ENCODE measurements at regions not wholly inside any gene's neighbourhood (a gene's known extent, or its start where the extent isn't known, plus 50 kb on each side); places are given as distances from the start of the nearest gene placed in this dataset.
A peak's percentile ranks its signal among the peaks of the same experiment; 100 is the strongest.
"Not testable (repeated sequence)": the region's sequence is repeated elsewhere in the genome, so short reads cannot be mapped to it uniquely, and the experiment has no call there.

DNA sequence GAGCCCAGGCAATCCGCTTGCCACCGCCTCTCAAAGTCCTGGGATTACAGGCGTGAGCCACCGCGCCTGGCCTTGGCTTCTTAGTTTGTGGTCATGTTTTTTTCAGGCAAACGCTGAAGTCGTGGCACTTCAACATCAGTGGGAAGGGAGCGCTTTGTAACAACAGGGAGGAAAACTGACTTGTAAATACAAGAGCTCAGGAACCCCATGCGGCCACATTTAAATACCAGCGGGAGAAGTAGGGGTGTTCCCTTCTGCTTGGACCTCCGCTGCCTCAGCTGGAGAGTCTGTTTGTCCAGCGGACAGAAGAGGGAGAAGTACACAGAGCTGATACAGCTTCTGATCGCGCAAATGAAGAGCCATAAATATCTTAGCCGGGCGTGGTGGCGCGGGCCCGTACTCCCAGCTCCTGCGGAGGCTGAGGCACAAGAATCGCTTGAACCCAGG, 108.7 kb upstream of the KMT2C start:
- no peak overlapping the region for H3K4me3 Mint-ChIP-seq (ENCODE audit: unreplicated experiment)
- no peak overlapping the region for H3K27ac Mint-ChIP-seq (ENCODE audit: low read depth, unreplicated experiment)

DNA sequence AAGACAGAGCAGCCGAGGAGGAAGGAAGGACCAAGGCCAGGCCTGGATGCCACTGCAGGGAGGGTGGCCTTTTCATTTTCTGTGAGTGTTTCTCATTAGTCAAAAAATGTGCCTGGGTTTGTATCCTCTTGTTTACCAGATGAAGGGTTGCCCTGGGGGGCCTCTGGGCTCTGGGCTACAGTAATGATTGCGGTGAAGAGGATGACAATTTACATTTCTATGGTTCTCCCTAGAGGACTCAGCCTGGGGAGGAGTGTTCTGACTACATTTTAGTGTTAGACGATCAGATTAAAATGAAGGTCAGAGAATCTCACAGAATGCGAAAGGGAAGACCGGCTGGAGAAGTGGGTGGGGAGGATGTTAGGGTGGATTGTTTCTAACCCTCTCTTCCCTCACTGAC, 108.0 kb upstream of the KMT2C start:
- TF ChIP-seq, protein P1, sequence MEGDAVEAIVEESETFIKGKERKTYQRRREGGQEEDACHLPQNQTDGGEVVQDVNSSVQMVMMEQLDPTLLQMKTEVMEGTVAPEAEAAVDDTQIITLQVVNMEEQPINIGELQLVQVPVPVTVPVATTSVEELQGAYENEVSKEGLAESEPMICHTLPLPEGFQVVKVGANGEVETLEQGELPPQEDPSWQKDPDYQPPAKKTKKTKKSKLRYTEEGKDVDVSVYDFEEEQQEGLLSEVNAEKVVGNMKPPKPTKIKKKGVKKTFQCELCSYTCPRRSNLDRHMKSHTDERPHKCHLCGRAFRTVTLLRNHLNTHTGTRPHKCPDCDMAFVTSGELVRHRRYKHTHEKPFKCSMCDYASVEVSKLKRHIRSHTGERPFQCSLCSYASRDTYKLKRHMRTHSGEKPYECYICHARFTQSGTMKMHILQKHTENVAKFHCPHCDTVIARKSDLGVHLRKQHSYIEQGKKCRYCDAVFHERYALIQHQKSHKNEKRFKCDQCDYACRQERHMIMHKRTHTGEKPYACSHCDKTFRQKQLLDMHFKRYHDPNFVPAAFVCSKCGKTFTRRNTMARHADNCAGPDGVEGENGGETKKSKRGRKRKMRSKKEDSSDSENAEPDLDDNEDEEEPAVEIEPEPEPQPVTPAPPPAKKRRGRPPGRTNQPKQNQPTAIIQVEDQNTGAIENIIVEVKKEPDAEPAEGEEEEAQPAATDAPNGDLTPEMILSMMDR (IDR thresholded peaks at IDR 0.05; ENCODE audit: unreplicated experiment) = no peak

More for the DNA sequence above, 108.7 kb upstream of the KMT2C start:
- ChIA-PET CTCF (interaction anchor here (0.7 kb wide), 1 partner anchor 208 kb away, joined by 3 read pairs; no protein-coding TSS in a partner anchor), POLR2A (no interaction called here)
- DNase-seq (ENCODE audit: unreplicated experiment) = no peak
- intact Hi-C loops (cut with micrococcal nuclease) = no loop called here
- Mint-ChIP-seq H3K4me1 (ENCODE audit: insufficient read depth, unreplicated experiment) (no peaks in the 10 kb centered on the region), H3K36me3 (ENCODE audit: insufficient read depth, unreplicated experiment) (no peaks in the 10 kb centered on the region), H3K27me3 (ENCODE audit: insufficient read depth, unreplicated experiment) (no peaks in the 10 kb centered on the region), H3K9me3 (ENCODE audit: unreplicated experiment) (no peaks in the 10 kb centered on the region)
- no TSS peak for BruUV-seq (replicated peaks)
- TF ChIP-seq, protein P1 (IDR thresholded peaks at IDR 0.05; ENCODE audit: unreplicated experiment) = no peak

DNA sequence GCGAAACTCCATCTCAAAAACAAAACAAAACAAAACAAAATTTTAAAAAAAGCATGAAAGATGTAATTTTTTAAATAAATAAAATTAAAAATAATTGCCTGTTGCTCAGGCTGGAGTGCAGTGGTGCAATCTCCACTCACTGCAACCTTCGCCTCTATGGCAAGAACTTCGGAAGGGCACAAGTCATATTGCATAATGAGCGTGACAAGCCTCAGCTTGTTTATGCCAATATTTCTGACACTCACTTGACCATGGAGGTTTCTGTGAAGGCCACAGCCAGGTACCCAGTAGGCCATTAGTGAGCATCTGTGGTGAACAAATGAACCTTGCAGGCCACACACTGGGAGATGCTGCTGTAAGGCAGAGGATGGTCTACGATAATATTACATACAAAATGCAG, 106.1 kb upstream of the KMT2C start:
- peak; percentile 56 for DNase-seq (ENCODE audit: unreplicated experiment)
- ChIA-PET CTCF (interaction anchor here (0.6 to 0.7 kb wide), 3 partner anchors 18 to 200 kb away, joined by 3 read pairs; no protein-coding TSS in a partner anchor), POLR2A (no interaction called here)
- H3K4me1 Mint-ChIP-seq (ENCODE audit: insufficient read depth, unreplicated experiment) = no peaks in the 10 kb centered on the region
- intact Hi-C loops (cut with micrococcal nuclease) = no loop called here
- no peak overlapping the region for H3K4me3 Mint-ChIP-seq (ENCODE audit: unreplicated experiment)
- H3K27ac Mint-ChIP-seq (ENCODE audit: low read depth, unreplicated experiment) = no peak overlapping the region
- no peaks in the 10 kb centered on the region for H3K36me3 Mint-ChIP-seq (ENCODE audit: insufficient read depth, unreplicated experiment)
- TF ChIP-seq, protein P1 (IDR thresholded peaks at IDR 0.05; ENCODE audit: unreplicated experiment) = no peak
- BruUV-seq (replicated peaks) = no TSS peak
- no peaks in the 10 kb centered on the region for H3K27me3 Mint-ChIP-seq (ENCODE audit: insufficient read depth, unreplicated experiment)
- no peaks in the 10 kb centered on the region for H3K9me3 Mint-ChIP-seq (ENCODE audit: unreplicated experiment)

More for the DNA sequence above, 108.0 kb upstream of the KMT2C start:
- no peak overlapping the region for H3K27ac Mint-ChIP-seq (ENCODE audit: low read depth, unreplicated experiment)
- H3K4me3 Mint-ChIP-seq (ENCODE audit: unreplicated experiment) = no peak overlapping the region
- H3K27me3 Mint-ChIP-seq (ENCODE audit: insufficient read depth, unreplicated experiment) = no peaks in the 10 kb centered on the region
- DNase-seq (ENCODE audit: unreplicated experiment) = no peak
- H3K36me3 Mint-ChIP-seq (ENCODE audit: insufficient read depth, unreplicated experiment) = no peaks in the 10 kb centered on the region
- BruUV-seq (replicated peaks) = no TSS peak
- intact Hi-C loops (cut with micrococcal nuclease) = no loop called here
- POLR2A ChIA-PET = no interaction called here
- H3K4me1 Mint-ChIP-seq (ENCODE audit: insufficient read depth, unreplicated experiment) = no peaks in the 10 kb centered on the region
- no peaks in the 10 kb centered on the region for H3K9me3 Mint-ChIP-seq (ENCODE audit: unreplicated experiment)
- CTCF ChIA-PET = interaction anchor here (0.6 kb wide), 1 partner anchor 324 kb away, joined by 3 read pairs; no protein-coding TSS in a partner anchor

DNA sequence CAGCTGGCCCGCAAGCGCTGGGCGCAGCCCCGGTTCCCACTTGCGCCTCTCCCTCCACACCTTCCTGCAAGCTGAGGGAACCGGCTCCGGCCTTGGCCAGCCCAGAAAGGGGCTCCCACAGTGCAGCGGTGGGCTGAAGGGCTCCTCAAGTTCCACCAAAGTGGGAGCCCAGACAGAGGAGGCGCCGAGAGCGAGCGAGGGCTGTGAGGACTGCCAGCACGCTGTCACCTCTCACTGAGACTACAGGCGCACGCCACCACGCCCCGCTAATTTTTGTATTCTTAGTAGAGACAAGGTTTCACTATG, 103.3 kb upstream of the KMT2C start:
- H3K27ac Mint-ChIP-seq (ENCODE audit: low read depth, unreplicated experiment); H3K4me3 Mint-ChIP-seq (ENCODE audit: unreplicated experiment); CTCF ChIA-PET; DNase-seq (ENCODE audit: unreplicated experiment); intact Hi-C loops (cut with micrococcal nuclease); H3K27me3 Mint-ChIP-seq (ENCODE audit: insufficient read depth, unreplicated experiment); H3K36me3 Mint-ChIP-seq (ENCODE audit: insufficient read depth, unreplicated experiment); BruUV-seq (replicated peaks); POLR2A ChIA-PET; H3K9me3 Mint-ChIP-seq (ENCODE audit: unreplicated experiment); H3K4me1 Mint-ChIP-seq (ENCODE audit: insufficient read depth, unreplicated experiment): not testable (repeated sequence)

DNA sequence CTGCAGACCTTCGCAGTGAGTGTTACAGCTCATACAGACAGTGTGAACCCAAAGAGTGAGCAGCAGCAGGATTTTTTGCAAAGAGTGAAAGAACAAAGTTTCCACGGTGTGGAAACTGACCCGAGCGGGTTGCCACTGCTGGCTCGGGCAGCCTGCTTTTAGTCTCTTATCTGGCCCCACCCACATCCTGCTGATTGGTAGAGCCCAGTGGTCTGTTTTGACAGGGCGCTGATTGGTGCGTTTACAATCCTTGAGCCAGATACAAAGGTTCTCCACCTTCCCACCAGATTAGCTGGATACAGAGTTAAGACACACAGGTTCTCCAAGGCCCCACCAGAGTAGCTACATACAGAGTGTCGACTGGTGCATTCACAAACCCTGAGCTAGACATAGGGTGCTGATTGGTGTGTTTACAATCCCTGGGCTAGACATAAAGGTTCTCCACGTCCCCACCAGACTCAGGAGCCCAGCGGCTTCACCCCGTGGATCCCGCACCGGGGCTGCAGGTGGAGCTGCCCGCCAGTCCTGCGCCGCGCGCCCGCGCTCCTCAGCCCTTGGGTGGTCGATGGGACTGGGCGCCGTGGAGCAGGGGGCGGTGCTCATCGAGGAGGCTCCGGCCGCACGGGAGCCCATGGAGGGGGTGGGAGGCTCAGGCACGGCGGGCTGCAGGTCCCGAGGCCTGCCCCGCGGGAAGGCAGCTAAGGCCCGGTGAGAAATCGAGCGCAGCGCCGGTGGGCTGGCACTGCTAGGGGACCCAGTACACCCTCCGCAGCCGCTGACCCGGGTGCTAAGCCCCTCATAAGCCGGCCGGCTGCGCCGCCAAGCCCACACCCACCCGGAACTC, 102.8 kb upstream of the KMT2C start:
- POLR2A ChIA-PET; H3K4me1 Mint-ChIP-seq (ENCODE audit: insufficient read depth, unreplicated experiment); H3K27me3 Mint-ChIP-seq (ENCODE audit: insufficient read depth, unreplicated experiment); DNase-seq (ENCODE audit: unreplicated experiment); BruUV-seq (replicated peaks); H3K9me3 Mint-ChIP-seq (ENCODE audit: unreplicated experiment); H3K27ac Mint-ChIP-seq (ENCODE audit: low read depth, unreplicated experiment); H3K4me3 Mint-ChIP-seq (ENCODE audit: unreplicated experiment); intact Hi-C loops (cut with micrococcal nuclease); H3K36me3 Mint-ChIP-seq (ENCODE audit: insufficient read depth, unreplicated experiment): not testable (repeated sequence)
- CTCF ChIA-PET = interaction anchor here (0.6 kb wide), 1 partner anchor 198 kb away, joined by 3 read pairs; no protein-coding TSS in a partner anchor
